H1 (cell line): ENCODE measurements at regions not wholly inside any gene's neighbourhood (a gene's known extent, or its start where the extent isn't known, plus 50 kb on each side); places are given as distances from the start of the nearest gene placed in this dataset.

Source experiments
- BCL11A ChIP-seq, 2 experiments: IDR thresholded peaks; one replicate each; pipeline ENCODE4 v1.6.1; 2011; ENCODE audit warnings: low read depth in 2 of 2, low read length in 2 of 2, mild to moderate bottlenecking in 2 of 2
- BRCA1 ChIP-seq: IDR thresholded peaks from 2 replicates; pipeline ENCODE4 v1.6.1; 2012; ENCODE audit warnings: low read depth, low read length, improper control_type of control experiment
- CEBPB ChIP-seq: IDR thresholded peaks from 2 replicates; pipeline ENCODE4 v1.6.1; 2012; ENCODE audit warnings: low read depth, low read length
- CTCF ChIP-seq, 3 experiments: IDR thresholded peaks; 1 replicate in 2 of 3; 2 replicates in 1 of 3; pipeline versions ENCODE4 v1.5.1 to v1.6.1; 2011; ENCODE audit warnings: low read length in 3 of 3, mild to moderate bottlenecking in 3 of 3, inconsistent platforms in 2 of 3, low read depth in 1 of 3, moderate library complexity in 1 of 3; ENCODE audit not compliant: insufficient read depth in 1 of 3; ENCODE audit errors: control extremely low read depth in 1 of 3
- KDM4A ChIP-seq: IDR thresholded peaks from one replicate; pipeline ENCODE4 v1.7.1; 2012; ENCODE audit warnings: low read depth, mild to moderate bottlenecking, moderate library complexity, low read length, inconsistent platforms; ENCODE audit not compliant: severe bottlenecking
- NRF1 ChIP-seq: IDR thresholded peaks from 2 replicates; pipeline ENCODE4 v1.6.1; 2011; ENCODE audit warnings: mild to moderate bottlenecking, low read depth, low read length, improper control_type of control experiment
- POLR2A ChIP-seq, 2 experiments: IDR thresholded peaks; 1 replicate in 1 of 2; 2 replicates in 1 of 2; pipeline ENCODE4 v1.6.1; 2011; ENCODE audit warnings: low read depth in 2 of 2, low read length in 2 of 2, mild to moderate bottlenecking in 2 of 2; ENCODE audit errors: control extremely low read depth in 1 of 2
- SIX5 ChIP-seq: IDR thresholded peaks from 2 replicates; pipeline ENCODE4 v1.6.1; 2011; ENCODE audit warnings: mild to moderate bottlenecking, low read depth, low read length

GRCh38 chr3:34067536-34068051, 269.2 kb downstream of the PDCD6IP start (continued):
- TF ChIP-seq CTCF (IDR thresholded peaks at IDR 0.05; ENCODE audit: control extremely low read depth in 1 of 3, insufficient read depth in 1 of 3, low read depth in 1 of 3, low read length in 3 of 3): no peak
- TF ChIP-seq KDM4A: no peak
- no peak for TF ChIP-seq SIX5
- no peak for TF ChIP-seq POLR2A (IDR thresholded peaks at IDR 0.05; ENCODE audit: control extremely low read depth in 1 of 2, low read depth in 2 of 2, low read length in 2 of 2)
- no peak for TF ChIP-seq BCL11A (IDR thresholded peaks at IDR 0.05; ENCODE audit: low read depth in 2 of 2, low read length in 2 of 2)
- TF ChIP-seq NRF1: no peak
- TF ChIP-seq BRCA1: no peak
- no peak for TF ChIP-seq CEBPB
